Colonic mucosa (tissue), 4 donors: ENCODE measurements at regions not wholly inside any gene's neighbourhood (a gene's known extent, or its start where the extent isn't known, plus 50 kb on each side); places are given as distances from the start of the nearest gene placed in this dataset.
"Not testable (repeated sequence)": the region's sequence is repeated elsewhere in the genome, so short reads cannot be mapped to it uniquely, and the experiment has no call there.

Experiments
- DNase-seq: peaks from one replicate; pipeline ENCODE4 v3.0.0-alpha.2; 2020
- H3K27ac ChIP-seq: fragments of 200-600 bp; one replicate; pipeline ENCODE4 v1.8.0; 2021
- H3K27me3 ChIP-seq: fragments of 200-600 bp; one replicate; pipeline ENCODE4 v1.8.0; 2021
- H3K36me3 ChIP-seq: fragments of 200-600 bp; one replicate; pipeline ENCODE4 v1.8.0; 2021
- H3K4me1 ChIP-seq: fragments of 200-600 bp; one replicate; pipeline ENCODE4 v1.8.0; 2021; ENCODE audit warnings: mild to moderate bottlenecking
- H3K4me3 ChIP-seq: fragments of 200-600 bp; one replicate; pipeline ENCODE4 v1.8.0; 2021
- H3K9ac ChIP-seq, 2 donors: one replicate each; pipeline ENCODE4 v1.7.0; 2013; ENCODE audit warnings: control low read depth in 2 of 2, low read depth in 2 of 2, low read length in 2 of 2
- H3K9me3 ChIP-seq: fragments of 200-600 bp; one replicate; pipeline ENCODE4 v1.8.0; 2021
- CTCF ChIP-seq: fragments of 200-600 bp; IDR thresholded peaks from one replicate; pipeline ENCODE4 v1.8.0; 2022; ENCODE audit warnings: antibody characterized with exemption, mild to moderate bottlenecking
- intact Hi-C: fragments of 100-400 bp; cut with DNase I; formaldehyde crosslinking; loops from one replicate; pipeline ENCODE4 v1.14.1; 2022
- donor health status: healthy.
- donor health status: DM: no; HTN: no; CAD: no.
- donor health status: DM: no; HTN: no; CAD: no.

- no peaks in the 10 kb centered on the region for H3K27me3 ChIP-seq
- H3K36me3 ChIP-seq, result no peaks in the 10 kb centered on the region
- H3K4me3 ChIP-seq, result no peak overlapping the region
- intact Hi-C loops, result no loop called here
- no peaks in the 10 kb centered on the region for H3K4me1 ChIP-seq
- TF ChIP-seq CTCF, result no peak
- H3K9me3 ChIP-seq, result no peaks in the 10 kb centered on the region
- no peak overlapping the region for H3K27ac ChIP-seq
- DNase-seq, result peak; percentile 2
- no peak overlapping the region for H3K9ac ChIP-seq
Observed at GRCh38 chr10:78339251-78339650, 305.6 kb downstream of the RPS24 start.

- intact Hi-C loops, result no loop called here
- DNase-seq, result peak; percentile 4
Observed at GRCh38 chr10:78341953-78342614, 308.4 kb downstream of the RPS24 start.

GRCh38 chr10:78342827-78343653 lies 309.4 kb downstream of the RPS24 start:
- Histone ChIP-seq H3K36me3 (no peaks in the 10 kb centered on the region), H3K4me1 (no peaks in the 10 kb centered on the region), H3K9me3 (no peaks in the 10 kb centered on the region), H3K4me3 (no peak overlapping the region), H3K9ac (no peak overlapping the region), H3K27me3 (no peaks in the 10 kb centered on the region), H3K27ac (no peak overlapping the region)
- TF ChIP-seq CTCF, result no peak
- DNase-seq, result peak; percentile 7
- intact Hi-C loops, result no loop called here

More at GRCh38 chr10:78341953-78342614, 308.4 kb downstream of the RPS24 start:
- no peaks in the 10 kb centered on the region for H3K27me3 ChIP-seq
- H3K9ac ChIP-seq, result no peak overlapping the region
- no peaks in the 10 kb centered on the region for H3K4me1 ChIP-seq
- no peak overlapping the region for H3K27ac ChIP-seq
- H3K9me3 ChIP-seq, result no peaks in the 10 kb centered on the region
- H3K36me3 ChIP-seq, result no peaks in the 10 kb centered on the region
- TF ChIP-seq CTCF, result no peak
- no peak overlapping the region for H3K4me3 ChIP-seq

DNA sequence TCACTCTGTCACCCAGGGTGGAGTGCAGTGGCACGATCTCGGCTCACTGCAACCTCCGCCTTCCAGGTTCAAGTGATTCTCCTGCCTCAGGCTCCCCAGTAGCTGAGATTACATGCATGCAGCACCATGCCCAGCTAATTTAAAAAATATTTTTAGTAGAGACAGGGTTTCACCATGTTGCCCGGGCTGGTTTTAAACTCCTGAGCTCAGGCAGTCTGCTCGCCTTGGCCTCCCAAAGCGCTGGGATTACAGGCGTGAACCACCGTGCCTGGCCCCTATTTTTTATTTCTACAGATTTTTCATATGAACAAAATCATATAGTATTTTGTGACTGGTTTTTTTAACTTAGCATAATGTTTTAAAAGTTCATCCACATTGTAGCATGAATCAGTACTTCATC lies 310.6 kb downstream of the RPS24 start:
- H3K9me3 ChIP-seq, H3K4me3 ChIP-seq, H3K27me3 ChIP-seq, DNase-seq, H3K4me1 ChIP-seq, H3K9ac ChIP-seq, H3K27ac ChIP-seq, intact Hi-C loops, H3K36me3 ChIP-seq: not testable (repeated sequence)

- H3K4me3 ChIP-seq, H3K9me3 ChIP-seq, H3K36me3 ChIP-seq, H3K9ac ChIP-seq, H3K27ac ChIP-seq, intact Hi-C loops, H3K27me3 ChIP-seq, H3K4me1 ChIP-seq: not testable (repeated sequence)
- DNase-seq, result peak; percentile 4
Observed at GRCh38 chr10:78345515-78345914, 311.9 kb downstream of the RPS24 start.

GRCh38 chr10:78346721-78347120 lies 313.1 kb downstream of the RPS24 start:
- TF ChIP-seq CTCF, result no peak
- Histone ChIP-seq H3K4me1 (no peaks in the 10 kb centered on the region), H3K27ac (no peak overlapping the region), H3K36me3 (no peaks in the 10 kb centered on the region), H3K27me3 (no peaks in the 10 kb centered on the region), H3K9me3 (no peaks in the 10 kb centered on the region), H3K4me3 (no peak overlapping the region), H3K9ac (no peak overlapping the region)
- no peak for DNase-seq
- intact Hi-C loops, result no loop called here
